NCI-H446 (cell line): ENCODE measurements at regions not wholly inside any gene's neighbourhood (a gene's known extent, or its start where the extent isn't known, plus 50 kb on each side); places are given as distances from the start of the nearest gene placed in this dataset.
"Not testable (repeated sequence)": the region's sequence is repeated elsewhere in the genome, so short reads cannot be mapped to it uniquely, and the experiment has no call there.

ENCODE experiments used
- DNase-seq, 2 experiments: peaks; one replicate each; lab custom pipeline; 2025; lab: John Stamatoyannopoulos, UW

DNA sequence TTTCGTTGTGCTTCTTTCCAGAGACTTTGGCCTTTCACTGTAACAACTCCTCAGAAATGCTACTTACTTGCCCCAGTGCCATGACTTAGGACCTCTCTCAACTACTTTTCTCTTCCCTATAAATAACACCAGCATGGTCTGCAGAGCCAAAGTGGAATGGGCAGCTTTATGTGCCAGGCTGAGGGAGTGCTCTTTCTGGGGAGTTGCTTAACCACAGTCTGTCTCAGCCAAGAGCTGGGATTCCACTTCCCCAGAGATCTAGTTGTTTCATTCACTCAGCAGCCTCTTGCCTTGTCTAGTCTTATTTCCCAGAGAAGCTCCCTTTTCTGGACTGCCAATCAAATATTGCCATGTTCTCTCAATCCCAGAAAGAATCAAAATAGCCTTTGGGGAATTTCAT is 912.2 kb downstream of the GRID1 start:
- no peak for DNase-seq

DNA sequence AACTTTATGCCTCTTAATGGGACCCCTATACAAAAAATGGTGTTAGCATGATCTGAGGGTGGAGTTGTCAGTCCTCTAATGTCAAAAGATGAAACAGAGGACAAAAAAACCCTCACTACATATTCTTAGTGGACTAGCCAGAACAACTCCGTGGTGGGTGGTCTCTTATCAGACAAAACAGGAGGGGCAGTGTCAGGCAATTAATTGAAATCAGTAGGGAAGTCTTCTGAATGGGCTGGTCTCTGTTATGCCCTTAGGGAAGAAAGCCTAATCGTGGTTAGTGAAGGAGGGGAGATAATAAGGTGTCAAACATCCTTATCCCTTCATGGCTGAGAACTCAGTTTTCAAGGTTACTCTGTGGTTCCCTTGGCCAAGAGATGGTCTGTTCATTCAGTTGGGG is 909.4 kb downstream of the GRID1 start:
- no peak for DNase-seq

DNA sequence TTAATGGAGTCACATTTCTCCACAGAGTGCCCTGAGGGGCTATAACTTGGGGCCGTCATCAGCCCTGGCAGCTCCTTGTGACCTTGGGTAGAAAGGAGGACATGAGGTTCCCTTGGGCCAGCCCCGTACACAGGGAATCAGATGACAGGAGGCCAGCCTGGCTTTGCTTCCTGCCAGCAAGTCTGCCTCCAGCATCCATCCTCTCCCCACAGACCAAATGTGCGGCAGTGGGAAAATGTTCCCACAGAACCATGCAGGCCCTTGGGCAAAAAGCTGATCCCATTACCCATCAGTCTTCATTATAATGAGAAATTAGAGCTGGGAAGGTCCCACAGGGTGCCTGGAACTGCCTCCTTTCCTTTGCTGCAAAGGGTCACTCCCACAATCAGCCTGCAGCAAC is 908.3 kb downstream of the GRID1 start:
- DNase-seq = no peak

DNA sequence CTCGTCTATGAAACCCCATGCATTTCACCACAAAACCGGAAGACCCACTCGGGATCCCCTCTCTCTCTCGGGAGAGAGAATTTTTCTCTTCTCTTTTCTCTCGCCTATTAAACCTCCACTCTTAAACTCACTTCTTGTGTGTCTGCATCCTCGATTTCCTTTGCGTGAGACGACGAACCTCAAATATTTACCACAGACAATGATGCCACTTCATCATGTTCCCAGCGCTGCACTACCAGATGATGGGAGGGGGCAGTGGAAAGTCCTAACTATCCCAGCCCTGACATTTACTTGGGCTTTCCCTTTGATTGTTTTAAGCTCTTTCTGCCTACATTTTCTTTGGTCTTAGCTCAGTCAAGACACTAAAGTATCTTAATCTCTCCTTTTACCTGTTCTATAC is 906.7 kb downstream of the GRID1 start:
- DNase-seq = no peak

DNA sequence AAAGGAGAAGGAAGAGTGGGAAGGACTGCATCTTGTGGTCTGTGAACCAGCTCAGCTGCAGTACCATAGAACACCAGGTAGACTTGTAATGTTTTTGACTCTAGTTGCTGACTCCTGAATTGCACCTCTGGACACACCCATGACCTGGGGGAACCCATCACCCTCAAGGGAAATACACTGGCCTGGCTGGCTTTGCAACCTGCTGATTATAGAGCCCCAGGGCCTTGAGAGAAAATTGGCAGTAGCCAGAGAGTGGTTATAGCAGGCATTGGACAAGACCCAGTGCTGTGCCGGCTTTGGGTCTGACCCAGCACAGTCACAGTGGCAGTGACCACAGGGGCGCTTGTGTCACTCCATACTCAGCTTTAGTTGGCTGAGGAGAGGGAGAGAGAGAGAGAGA is 902.3 kb downstream of the GRID1 start:
- no peak for DNase-seq

DNA sequence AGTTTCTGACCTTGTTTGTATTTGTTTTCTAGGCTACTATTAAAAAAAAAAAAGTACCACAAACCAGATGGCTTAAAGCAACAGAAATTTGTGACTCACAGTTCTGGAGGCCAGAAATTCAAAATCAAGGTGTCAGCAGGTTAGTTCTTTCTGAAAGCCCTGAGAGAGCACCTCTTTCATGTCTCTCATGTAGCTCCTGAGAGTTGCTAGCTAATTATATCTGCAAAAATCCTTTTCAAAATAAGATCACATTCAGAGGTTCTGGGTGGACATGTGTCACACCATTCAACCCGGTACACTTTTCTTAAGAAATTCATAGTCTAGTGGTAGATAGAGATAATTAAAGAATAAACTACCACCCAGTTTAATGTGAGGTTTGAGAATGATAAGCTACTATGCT is 888.6 kb downstream of the GRID1 start:
- DNase-seq = no peak

DNA sequence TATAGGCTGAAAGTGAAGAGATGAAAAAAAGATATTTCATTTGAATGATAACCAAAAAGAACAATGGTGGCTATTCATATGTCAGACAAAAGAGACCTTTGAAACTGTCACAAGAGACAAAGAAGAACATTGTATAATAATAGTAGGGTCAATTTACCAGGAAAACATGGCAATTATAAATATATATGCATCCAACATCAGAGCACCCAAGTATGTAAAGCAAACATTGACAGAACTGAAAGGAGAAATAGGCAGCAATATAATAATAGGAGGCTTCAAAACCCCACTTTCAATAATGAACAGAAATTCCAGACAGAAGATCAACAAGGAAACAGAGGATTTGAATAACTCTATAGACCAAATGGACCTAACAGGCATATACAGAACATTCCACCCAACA is 876.2 kb downstream of the GRID1 start:
- DNase-seq = no peak

DNA sequence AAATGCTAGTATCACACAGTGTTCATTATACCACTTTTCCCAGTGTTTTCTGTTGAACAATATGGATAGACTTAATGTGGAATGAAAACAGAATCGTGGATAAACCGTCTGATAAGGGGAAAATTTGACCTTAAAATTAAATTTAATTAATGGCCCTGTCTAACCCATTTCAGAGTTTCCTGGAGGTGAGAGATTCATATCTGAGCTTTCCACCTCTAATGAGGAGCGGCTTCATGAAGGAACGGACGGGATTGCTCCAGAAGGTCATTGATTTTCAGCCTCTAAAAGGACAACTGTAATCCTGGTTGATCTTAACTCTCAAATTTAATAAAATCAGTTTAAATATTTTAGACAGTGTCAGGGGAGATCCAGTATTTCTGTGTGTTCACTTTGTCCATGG is 874.9 kb downstream of the GRID1 start:
- DNase-seq = no peak

DNA sequence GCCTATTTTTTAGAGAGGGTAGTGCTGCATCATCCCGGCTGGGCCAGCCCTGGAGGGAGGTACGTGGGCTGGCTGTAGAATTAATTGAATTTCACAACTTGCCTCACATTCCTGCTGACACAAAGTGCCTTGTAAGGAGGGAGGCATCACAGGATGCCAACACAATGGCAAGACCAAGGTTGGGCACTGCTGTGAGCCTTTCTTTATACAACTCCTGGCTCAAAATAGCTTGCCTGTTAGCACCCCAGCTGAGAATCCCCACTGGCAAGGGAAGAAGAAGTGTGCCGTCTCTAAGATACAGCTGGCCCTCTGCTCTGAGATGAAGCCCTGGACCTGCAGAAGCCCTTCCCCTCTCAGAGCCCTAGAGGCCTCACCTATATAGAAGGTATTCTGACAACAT is 873.9 kb downstream of the GRID1 start:
- no peak for DNase-seq

DNA sequence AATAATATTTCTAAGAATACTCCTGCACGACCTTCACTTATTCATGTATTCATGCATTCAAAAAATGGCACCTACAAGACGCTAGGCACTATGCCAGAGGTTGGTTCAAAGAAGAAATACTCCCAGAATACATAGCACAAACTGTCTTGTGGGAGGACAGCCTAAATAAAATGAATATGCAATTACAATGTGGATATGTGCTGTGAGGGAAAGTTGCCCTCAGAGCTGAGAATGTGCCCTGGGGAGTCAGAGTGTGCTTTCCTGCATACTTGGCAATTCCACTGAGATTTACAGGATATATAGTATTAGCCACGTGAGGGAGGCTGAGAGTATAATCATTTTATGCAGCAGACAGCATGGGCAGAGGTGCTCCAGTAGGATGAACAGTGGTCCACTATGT is 872.9 kb downstream of the GRID1 start:
- no peak for DNase-seq

DNA sequence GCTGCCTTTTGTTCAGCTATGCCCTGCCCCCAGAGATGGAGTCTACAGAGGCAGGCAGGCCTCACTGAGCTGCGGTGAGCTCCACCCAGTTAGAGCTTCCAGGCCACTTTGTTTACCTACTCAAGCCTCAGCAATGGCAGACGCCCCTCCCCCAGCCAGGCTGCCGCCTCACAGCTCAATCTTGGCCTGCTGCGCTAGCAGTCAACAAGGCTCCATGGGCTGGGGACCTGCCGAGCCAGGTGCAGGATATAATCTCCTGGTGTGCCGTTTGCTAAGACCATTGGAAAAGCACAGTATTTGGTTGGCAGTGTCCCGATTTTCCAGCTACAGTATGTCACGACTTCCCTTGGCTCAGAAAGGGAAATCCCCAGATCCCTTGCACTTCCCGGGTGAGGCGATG is 862.0 kb downstream of the GRID1 start:
- DNase-seq = not testable (repeated sequence)

DNA sequence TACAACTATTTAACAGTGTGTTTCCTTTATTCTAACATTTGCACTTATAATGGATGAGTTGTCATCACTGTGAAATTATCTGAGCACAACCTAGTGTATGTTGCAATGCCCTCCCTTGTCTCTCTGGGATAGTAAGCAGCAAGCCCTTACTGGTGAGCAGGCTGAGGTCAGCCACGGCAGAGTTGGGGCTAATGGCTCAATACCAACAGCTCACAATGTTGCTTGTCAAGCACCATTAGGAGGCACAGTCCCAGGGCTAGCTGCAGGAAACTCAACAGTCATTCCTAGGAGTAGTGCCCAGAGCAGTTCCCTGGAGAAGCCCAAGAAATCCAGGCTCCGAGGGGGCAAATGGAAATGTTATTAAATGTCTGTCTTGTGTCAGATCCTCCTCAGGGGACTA is 858.4 kb downstream of the GRID1 start:
- no peak for DNase-seq

DNA sequence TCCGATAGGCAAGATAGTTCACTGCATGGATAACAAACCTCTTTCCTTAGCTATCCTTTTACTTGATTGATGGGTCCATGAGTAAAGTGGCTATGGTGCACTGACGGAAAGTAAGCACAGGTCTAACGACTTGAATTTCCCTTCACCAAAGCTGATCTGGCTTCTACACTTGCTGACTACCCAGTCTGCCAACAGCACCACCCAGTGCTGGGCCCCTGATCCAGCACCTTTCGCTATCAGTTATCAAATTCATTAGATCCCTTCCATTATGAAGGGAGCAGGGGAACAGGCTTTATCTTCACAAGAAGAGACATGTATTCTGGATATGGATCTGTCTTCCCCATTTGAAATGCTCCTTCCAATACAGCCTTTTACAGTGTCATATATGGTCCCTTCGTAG is 855.9 kb downstream of the GRID1 start:
- no peak for DNase-seq

DNA sequence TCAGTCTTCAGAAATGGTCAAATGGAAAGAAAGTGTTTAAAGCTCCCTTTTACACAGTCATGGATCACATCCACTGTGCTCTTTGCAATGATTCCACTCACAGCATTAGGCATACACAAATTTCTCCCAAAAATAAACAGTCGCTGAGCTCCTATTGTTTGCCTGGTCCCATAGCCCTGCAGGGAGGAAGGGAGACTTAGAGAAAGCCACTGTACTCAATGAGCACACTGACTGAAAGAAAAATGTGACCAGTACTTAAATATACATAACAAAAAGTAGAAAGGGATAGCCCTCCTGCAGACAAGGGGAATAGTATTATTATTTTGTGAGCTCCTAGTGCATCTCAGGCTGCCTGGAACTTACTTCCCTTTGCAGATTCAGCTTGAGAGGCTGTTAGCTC is 853.2 kb downstream of the GRID1 start:
- no peak for DNase-seq

DNA sequence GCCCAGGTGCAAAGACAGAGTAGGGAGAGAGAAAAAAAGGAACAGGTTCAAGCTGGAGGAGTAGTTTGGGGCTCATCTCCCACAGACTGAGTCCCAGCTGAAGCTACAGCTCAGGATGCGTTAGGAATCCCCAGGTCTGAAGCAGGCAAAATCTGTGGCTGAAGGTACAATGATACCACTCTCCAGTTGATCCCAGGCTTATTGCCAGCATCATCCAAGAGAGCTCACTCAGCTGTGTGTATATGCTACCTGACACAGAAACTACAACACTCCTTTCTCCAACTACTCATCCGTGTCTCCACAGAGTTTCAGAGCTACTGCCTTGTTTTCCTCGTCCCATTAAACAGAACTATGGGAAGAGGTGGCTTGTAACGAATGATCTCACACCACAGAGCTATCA is 851.3 kb downstream of the GRID1 start:
- DNase-seq = no peak

DNA sequence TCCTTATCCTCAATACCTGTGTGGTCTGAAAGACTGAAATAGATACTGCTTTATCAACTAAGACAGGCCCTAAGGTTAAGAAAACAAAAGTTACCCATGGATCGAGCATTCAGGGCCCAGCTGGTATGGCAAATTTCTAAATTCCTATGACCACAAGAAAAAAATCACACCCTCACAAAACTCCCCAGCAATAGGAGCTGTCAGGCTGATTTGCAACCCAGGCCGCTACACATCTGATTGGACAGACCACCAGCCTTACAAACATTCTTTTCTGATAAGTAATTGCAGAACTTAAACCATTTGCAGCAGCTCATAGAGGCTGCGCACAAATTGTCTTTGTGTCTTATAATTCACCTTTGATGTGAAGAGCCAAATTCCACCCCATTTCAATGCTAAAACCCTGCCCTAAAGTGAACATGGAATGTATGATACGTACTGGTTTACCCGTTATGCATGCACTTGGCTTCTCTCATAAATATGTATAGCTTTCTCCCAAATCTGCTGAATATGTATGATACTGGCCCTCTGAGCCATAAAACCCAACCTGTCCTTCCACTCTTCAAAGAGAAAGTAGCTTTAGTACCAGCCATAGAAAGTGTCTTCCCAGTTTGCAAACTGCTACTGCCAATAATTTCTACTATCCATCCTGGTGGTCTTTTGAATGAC is 842.5 kb downstream of the GRID1 start:
- no peak for DNase-seq

DNA sequence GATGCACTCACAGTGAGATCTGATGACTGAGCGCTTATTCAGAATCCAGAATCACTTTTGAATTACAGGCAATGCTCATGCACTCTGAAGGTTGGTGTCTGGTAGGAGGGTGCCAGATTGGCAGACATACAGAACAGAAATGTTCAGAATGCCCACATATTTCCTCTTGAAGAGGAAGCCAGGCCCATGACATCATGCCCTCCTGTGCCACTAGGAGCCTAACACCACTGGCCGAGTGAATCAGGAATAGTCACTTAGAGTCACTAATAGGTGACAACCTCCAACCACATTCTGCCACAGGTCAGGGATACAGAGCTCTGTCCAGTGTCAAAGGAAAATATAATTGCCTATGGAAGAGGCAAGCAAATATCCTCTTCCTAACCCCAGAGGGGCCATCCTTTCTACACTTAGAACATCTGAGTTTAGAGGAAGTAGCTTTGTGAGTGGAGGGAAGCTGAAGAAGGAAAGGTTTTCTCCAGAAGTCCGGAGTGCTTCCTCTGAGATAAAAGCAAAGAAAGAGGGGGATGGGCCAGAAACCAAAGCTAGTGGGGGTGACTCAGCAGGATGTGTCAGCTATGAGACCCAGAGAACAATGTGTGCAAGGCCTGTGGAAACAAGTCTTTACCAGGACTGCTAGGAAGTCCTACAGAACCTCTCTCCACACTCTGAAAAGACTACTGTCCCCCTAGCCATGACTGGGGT is 838.8 kb downstream of the GRID1 start:
- no peak for DNase-seq

DNA sequence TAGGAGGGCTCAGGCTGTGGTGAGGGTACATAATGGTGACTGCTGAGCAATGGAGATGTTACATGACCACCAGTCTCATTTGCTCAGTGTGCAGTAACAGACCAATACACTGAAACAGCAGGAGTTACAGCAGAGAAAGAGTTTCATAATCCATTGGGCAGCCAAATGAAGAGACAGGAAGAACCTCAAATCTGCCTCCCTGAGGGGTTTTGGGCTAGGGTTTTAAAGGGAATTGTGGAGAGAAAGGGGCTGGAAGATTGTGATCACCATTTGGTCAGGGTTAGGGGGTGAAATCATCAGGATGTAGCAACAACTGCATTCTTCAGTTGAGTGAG is 838.3 kb downstream of the GRID1 start:
- no peak for DNase-seq

DNA sequence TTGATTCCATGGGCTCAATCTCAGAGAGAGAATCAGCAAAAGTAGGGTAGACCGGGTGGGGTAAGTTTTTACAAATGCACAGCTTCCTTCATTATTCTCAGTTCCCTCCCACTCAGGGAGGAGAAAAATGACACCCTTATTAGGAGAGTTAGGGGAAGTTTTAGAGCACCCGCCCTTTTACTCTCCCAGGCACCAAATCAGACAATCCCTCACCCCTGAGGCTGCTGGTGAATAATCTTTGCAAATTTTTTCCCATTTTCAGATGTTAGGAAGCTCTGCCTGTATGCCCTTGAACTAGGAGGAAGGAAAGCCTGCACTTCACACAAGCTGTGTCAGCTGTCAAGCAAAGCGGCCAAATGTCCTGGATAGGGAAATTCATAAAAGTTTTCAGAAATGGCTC is 834.9 kb downstream of the GRID1 start:
- DNase-seq = no peak

DNA sequence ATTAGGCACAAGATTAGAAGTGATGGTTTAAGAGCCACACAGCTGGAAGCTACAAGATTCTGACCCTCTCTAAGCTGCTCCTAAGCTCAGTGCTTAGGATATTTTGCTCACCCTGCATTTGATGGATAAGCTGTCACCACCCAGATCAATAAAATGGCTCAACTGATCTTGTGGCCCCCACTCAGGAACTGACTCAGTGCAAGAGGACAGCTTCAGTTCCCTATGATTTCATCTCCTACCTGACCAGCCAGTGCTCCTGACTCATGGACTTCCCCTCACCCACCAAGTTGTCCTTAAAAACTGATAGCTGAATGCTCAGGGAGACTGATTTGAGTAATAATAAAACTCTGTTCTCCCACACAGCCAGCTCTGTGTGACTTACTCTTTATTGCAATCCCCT is 833.8 kb downstream of the GRID1 start:
- no peak for DNase-seq

DNA sequence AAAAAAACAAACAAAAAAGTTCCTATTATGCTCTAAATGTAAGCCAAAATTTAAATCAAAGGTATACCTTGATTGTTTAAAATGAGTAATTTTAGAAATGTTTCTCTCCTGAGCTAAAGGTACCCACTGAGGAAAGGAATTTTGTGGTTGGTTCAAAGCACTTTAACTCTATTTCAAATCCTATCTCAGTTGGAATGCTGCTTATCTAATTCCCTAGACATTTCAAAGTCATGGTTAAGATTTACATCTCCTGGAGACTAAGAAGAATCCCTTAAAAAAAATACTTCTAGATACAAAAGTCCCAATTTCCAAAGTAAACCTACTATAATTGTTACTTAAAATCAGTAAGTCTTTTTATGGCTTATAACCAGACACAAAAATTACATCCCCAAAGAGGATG is 830.7 kb downstream of the GRID1 start:
- DNase-seq = no peak

DNA sequence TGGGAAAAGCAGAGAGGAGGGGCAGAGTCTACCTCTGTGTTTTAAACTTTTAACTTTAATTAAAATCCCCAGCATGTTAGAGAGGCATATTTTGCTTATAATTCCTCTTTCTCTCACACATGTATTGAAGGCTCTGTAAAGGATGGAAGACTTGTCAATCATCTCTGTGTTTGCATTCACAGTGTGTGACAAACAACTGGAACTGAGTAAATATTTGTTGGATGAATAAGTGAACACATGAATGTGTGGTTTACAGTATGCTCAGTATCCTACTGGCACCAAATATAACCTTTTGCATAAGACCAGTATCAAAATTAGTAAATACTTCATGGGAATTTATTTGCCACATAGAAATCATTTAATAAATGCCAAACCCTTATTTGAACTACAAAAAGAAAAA is 829.0 kb downstream of the GRID1 start:
- no peak for DNase-seq

DNA sequence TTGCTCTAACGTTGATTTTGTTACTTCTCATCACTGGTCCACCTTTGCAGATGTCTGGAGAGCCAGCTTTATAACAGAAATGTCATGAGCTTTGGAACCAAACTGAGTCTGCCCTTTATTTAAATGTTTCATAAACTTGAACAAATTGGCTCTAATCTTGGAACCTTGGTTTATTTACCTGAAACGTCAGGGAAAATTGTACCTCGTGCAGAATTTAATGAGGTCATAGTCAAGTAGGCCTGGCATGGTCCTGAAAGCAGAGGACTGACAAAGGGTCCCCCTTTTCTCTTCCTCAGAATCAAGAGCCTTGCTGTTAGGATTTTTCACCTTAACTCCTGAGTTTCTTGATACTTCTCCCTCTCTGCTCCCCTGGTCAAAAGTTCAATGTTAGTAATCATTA is 828.0 kb downstream of the GRID1 start:
- no peak for DNase-seq

DNA sequence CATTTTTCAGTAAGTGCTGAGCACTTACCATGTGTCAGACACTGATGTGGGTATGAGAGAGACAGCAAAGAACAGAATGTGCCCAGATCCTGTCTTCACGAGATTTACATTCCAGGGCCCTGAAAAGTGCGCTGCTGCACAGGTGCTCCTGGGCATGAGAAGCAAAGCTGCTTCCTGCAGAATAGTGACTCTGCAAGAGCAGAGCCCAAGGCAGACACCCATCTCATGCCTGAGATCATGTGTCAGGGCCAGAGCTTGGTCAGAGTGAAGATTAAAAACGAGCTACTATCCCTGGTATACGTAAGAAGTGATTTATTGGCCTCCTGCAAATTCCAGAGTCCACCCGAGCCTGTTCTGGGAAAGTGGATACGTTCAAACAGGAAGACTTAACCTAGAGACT is 824.4 kb downstream of the GRID1 start:
- DNase-seq = no peak
